ENCODE measurements at regions not wholly inside any gene's neighbourhood (a gene's known extent, or its start where the extent isn't known, plus 50 kb on each side); places are given as distances from the start of the nearest gene placed in this dataset.

DNA sequence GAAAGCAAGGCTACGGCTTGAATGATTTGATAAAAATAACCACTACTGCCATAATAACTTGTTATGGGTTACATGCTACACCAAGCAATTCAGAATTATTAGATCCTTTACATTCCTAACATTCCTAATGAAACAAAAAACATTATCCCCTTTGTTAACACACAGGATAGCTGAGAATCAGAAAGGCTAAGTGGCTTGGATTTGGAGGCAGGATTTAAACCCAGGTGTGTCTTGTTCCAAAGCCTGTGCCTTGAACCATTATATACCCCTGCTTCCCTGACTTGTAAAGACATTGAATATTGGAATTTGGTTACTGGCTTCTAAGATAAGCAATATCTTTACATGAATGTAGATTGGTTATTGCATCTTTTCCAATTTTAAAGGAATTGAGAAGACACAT is 417.1 kb upstream of the GOLIM4 start:
- DNase-seq (ENCODE audit: low spot score), result no peak

DNA sequence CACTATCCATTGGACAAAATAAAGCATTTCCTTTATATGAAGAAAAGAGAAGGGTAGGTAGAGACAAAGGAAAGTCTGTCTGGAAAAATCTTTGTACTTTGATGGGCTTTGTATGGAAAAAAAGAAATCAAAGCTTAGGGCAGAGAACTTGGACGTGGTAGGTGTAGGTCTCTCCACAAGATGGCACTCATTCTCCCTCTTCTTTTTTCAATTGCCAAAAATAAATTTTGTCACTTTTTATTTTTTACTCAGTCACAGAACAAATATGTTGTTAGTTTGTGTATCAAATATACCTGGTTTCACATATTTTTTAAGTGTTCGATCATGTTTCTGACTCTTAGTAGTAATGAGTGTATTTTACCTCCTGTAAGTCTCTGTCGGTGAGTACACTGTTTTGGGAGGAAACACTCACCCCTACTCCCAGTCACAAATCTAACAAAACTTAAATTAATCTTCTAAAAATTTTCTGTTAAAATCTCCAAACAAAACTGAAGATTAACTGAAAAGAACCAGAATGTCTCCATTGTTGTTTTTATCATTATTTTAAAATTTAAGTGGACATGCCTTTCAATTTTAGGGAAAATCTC is 415.8 kb upstream of the GOLIM4 start:
- DNase-seq (ENCODE audit: low spot score), result peak; percentile 23

DNA sequence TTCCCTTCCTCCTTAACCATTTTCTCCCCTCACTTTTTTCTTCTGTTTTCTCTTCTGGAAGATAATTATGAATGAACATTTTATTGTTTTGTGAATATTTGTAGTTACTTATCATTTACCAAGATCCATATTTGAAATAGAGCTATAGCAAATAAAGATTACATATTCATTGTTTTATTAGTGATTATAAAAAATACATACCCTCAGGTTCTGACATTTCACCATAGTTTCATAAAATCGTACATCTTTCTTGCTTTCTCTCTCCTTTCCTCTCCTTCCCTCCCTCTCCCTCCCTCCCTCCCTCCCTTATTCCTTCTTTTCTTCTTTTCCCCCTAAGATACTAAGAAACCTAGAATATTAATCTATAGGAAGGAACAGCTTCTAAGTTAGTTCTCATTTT is 410.9 kb upstream of the GOLIM4 start:
- DNase-seq (ENCODE audit: low spot score), result no peak

DNA sequence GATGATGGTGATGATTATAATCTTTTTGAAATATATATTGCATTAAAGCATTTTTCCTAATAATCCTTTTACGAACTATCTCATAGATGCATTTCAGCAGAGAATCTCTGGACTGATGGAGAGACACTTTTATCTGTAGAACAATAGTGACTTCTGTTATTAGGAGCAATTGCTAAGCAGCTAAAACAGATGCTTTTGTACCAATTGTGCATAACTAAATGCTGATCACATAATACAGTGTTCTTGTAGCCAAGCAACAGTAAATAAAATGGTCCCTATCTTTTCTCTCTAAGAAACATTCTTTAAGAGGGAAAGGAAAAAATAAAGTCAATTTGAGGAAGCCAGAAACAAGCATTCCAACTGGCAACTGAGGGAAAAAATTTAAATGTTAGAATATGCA is 405.8 kb upstream of the GOLIM4 start:
- DNase-seq (ENCODE audit: low spot score), result no peak

DNA sequence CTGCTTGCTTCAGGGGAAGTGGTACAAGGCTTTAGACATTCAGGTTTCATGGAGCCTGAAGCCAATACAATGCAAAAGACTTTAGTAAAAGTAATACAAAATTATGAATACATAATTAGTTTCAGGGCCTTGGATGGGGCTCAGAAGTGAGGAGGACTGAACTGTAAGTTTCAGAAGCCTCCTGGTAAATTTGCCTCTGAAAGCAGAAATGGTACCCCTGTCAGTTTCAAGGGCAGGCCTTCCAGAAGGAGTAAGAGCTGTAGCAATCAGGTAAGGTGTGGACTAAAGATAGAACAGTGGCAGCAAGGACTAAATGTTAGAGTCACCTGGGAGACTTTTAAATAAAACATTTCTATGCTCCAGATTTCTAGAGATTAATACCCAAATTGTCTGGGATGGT is 402.5 kb upstream of the GOLIM4 start:
- no peak for DNase-seq (ENCODE audit: low spot score)

DNA sequence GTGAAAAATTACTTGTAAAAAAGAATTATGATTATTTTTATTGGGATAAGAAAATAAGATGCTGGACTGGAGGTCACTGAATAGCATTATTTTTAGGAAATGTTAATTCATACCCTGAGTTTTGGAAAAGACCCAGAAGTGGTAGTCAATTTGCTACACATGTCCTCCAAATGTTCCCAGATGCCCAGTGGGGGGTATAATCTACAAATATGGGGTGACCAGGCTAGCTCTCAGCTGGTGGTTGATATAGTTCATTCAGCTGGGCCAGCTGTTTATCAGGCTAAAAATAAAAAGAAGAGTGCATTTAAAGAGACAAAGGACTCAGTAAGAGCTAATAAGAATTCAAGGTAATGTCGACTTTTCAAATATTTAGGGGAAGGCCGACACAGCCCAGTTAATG is 402.0 kb upstream of the GOLIM4 start:
- DNase-seq (ENCODE audit: low spot score), result no peak

DNA sequence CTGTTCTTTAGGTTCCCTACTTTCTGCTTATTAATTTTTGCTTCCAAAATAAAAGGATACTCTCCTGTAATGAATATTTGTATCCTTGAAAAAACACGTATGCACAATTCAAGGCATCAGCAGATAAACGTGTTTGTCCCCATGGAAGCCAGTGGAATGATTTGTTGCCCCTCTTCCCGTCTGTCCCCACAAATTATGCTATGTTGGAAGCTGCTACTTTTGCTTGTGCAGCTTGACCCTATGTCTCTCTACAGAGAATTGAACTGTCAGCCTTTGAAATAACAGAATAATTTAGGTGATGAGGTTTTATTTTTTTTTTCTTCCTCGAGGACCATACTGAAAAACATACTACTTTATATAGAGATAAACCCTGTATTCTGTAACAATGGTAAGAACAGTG is 401.5 kb upstream of the GOLIM4 start:
- DNase-seq (ENCODE audit: low spot score), result no peak

DNA sequence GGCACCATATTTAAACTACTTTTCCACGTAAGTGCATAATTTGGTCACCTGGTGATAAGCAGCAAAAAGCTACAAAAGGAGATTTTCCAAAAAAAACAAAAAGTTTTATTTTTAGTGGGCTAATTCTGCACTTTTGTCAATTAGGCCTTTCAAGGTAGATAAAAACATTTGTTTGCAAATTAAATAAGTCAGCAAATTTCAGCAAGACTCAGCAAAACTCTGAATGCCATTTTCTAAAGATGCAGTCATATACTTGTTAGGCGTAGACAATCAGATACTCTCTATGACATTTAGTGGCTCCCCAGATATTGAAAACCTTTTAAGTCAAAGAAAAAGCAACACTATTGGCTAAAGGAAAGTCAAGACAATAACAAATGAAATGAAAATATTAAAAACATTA is 400.2 kb upstream of the GOLIM4 start:
- no peak for DNase-seq (ENCODE audit: low spot score)

DNA sequence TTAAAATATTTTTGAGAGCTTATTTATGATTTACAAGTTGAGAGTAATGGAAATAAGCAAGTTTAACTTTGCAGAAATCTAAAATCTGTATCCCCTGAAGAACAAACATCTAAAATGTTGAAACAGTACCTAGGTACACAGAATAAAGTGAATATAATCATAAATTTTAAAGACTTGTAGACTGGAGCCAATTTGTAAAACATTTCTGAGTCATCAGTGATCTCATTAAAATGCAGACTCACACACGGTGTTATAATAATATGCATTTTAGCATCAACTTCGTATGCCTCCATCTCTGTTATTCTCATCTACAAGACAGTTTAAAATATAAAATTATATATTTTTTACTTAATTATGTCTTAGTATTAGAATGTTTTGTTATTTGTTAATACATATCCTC is 399.5 kb upstream of the GOLIM4 start:
- no peak for DNase-seq (ENCODE audit: low spot score)

DNA sequence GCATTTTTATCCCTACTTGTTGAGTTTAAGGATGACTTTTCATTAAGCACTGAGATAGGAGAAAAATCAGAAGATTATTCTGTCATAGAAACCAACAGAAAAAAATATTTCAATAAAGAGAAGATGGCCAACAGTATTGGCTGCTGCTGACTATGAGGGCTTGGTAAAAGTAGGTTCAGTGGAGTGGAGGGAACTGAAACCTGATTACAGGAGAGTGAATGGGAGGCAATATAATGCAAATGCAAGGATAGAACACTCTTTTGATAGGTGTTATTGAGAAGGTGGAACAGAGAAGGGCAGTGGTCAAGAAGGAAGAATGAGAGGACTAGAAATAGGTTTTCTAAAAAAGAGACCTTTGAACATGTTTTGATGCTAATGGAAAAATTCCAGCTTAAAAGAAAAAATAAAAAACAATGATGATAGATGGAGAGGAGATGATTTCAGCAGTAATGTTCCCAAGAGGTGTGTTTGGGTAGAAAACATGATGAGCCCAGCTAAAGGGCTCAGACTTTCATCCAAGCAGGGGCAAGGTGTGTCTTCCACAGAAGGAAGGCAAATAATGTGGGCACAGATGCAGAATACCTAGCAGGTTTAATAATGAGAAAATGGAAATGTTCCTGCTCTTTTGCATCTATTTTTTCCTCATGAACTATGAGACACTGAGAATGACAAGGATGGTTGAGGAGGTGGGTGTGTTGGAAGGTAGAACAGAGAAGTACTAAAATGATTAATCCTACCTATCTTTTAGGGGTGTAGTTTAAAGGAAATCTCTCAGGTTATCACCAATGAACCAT is 397.9 kb upstream of the GOLIM4 start:
- DNase-seq (ENCODE audit: low spot score), result no peak

DNA sequence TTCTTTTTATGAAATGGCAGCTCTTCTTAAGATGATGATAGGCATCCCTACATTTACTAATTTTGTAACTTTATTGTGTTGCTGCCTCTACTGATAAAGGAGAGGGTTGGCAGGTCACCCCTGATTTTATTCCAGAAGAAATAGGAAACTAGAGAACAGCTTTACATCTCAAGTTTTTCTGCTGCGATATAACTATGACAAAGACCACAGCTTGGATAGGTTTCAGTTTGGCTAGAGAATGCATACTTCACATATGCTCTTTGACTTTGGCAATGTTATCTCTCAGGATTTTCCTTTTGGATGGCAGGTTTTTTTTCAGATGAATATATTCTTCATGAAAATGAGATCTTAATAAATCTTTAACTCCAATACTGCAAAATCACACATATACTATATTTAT is 395.3 kb upstream of the GOLIM4 start:
- no peak for DNase-seq (ENCODE audit: low spot score)

DNA sequence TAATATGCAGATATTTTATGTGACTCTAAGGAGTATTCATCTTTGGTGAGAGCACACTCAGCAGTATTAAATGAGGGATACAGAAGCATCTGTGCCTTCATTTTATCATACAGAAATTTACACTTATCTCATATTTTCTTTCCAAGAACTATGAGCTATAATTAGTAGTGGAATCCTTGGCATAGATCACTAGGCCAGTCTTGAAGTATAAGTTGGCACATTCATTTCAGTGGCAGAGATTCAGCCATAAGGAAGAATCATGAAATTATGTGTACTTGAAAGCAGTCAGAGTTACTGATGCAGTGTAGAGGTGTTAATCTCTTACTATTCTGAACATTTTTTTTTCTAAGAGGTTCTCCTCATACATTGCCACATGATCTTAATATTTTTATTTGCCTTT is 393.6 kb upstream of the GOLIM4 start:
- DNase-seq (ENCODE audit: low spot score), result no peak

DNA sequence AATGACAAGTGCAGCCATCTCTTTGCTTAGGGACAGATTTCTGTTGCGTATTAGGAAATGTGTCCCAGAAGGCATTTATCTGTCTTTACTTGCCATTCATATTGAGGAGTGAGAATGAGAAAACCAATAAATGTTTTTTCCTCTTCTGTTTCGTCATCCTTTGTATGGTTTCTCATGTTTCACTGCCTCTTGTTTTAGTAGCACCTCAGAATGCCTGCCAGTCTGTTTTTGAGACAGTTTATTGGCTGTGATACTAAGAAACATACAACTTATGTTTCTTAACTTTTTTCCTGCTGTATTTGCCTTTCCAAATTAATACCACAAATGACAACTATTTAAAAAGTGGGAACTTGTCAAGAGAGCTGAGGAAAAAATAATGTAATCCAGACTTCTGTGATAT is 390.2 kb upstream of the GOLIM4 start:
- no peak for DNase-seq (ENCODE audit: low spot score)

DNA sequence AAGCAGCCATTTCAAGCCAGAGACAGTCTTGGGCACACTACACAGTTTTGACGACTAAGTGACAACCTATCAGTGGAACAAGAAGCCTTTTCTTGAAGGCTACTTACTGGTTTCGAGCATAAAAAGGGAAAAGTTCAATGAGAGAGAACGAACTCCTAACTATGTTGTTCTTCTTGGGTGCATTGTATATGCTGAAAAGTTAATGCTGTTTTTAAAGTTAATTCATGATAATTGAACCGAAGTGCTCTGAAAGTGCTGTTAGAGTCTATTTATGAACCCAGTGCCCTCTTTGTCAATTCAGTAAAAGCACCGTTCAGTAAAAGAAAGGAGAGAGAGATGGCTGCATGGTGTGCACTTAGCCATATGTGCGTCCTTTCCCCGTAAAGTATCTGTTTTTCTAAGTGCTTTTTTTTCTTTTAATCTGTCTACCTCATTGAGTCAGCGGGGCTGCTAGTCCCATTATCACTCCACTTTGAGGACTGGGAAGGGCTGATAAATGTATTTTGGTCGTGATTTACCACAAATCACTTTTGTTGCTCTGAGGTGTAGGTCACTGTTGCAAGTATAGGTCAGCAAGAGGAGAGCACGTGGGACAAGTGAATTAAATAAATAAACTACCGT is 380.7 kb upstream of the GOLIM4 start:
- DNase-seq (ENCODE audit: low spot score), result no peak

DNA sequence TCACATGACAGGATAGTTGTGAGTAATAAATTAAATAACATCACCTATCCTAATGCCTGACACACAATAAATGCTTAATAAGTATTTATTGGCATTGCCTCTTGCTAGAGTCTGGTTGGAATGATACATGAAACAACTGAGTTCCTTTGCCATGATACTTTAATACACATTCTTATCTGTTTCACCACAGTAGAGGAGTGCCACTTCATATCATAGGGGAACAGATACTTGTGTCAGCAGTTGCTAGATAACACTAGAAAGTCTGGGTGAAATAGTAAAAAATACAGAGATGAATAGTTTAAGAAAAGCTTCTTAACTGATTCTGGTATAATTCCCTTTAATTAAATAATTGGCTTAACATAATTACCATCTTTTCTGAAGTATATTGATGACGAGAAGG is 380.0 kb upstream of the GOLIM4 start:
- DNase-seq (ENCODE audit: low spot score), result no peak

DNA sequence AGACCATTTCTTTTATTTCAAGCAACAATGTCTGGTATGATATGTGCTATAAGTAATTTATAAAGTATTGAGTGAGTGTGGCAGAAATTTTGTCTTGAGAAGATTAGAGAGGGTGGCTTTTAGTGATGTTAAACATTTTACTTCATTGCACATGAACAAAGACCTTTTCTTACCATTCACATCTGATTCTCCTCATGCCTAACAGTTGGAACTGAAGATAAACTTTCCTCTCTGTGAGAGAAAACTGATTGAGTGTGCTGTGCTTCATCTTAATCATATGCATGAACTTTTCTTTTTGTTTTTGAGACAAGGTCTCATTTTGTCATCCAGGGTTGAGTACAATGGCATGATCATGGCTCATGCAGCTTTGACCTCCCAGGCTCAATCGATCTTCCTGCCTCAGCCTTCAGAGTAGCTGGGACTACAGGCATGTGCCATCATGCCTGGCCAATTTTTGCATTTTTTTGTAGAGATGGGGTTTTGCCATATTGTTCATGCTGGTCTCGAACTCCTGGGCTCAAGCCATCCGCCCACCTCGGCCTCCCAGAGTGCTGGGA is 377.7 kb upstream of the GOLIM4 start:
- no peak for DNase-seq (ENCODE audit: low spot score)

DNA sequence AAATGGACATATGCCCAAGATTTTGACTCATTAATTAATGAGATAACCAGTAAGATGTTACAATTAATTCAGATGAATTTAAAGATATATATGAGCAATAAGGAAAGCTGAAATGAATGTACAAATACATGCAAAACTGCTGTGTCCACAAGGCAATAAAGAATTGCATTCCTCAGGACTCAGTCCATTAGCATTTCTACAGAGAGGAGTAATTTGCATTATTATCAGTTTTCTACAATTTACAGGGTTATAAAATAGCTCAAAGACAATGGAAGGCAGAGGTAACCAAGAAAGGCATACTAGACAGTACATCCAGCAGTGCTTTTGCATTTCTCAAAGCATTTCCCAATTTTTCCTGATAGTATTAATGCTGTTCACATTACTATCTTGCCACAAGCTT is 377.1 kb upstream of the GOLIM4 start:
- DNase-seq (ENCODE audit: low spot score), result no peak

DNA sequence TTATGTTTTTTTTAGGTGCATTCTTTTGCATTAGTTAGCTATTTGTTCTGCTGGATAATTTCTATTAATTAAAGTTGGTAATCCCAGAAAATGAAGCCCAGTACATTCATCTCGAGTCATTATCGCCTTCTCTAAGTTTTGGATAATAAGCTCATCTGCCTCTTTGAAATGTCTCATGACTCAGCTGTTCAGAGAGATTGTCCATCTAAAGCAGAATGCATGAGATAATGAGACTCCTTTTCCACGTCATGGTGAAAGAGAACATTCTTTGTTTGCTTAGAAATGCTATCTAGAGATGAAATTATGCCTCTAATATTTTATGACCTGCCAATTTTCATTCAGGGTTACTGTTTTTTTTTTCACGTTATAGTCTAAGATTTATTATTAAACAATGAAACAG is 374.7 kb upstream of the GOLIM4 start:
- DNase-seq (ENCODE audit: low spot score), result no peak

DNA sequence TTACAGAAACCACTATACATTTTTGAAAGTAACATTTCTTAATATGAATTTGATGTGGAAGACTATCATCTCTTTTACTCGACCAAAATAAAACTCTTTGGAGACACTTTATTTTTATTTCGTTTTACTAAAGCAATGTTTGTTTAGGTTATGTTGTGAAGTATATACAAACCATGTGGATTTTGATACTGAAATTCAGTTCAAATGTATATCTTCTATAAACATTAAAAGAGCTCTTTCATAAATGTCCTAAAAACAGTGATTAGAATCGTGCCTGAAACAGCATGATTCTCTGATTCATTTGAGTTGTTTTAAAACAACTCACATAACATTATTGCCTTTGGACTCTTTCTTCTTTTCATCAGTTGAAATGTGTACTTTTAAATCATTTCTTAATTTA is 373.7 kb upstream of the GOLIM4 start:
- no peak for DNase-seq (ENCODE audit: low spot score)

DNA sequence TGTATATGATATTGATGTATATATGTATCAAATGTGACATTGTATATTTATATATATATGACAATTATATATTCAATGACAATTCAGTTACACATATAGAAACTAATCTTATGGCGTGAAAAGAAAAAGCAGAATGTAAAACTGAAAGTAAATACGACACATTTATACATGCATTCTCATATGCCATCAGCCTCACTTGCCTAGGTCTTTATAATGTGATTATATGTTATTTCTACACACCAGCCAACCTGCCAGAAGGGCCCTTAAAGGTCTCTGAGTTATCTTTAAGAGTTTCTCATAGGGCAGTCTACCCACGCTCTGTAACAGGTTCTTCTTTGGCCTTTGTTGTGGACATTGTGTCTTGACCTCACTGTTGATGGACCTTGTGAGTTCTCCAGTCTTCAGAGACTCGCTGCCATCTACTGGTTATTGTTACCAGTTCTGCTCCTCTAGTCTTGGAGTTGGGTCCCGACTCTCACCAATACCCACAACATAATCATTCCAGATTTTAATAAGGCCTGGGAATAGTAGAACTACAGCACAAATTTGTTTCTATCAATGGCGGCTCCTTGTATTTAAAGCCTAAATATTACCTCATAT is 371.5 kb upstream of the GOLIM4 start:
- DNase-seq (ENCODE audit: low spot score), result peak; percentile 48

DNA sequence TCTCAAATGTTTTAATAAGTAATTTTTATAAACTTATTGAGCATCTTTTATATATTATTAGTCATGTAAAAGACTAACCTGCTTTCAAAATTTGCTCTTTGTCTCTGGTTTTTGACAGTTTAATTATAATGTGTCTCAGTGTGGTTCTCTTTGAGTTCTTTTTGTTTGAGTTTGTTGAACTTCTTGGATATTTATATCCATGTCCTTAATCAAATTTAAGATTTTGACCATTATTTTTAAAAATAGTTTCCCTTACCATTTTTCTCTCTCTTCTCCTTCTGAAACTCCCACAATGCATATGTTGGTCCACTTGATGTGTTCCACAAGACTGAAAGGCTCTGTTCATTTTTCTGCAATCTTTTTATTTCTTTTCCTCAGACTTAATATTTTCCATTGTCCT is 366.1 kb upstream of the GOLIM4 start:
- no peak for DNase-seq (ENCODE audit: low spot score)

DNA sequence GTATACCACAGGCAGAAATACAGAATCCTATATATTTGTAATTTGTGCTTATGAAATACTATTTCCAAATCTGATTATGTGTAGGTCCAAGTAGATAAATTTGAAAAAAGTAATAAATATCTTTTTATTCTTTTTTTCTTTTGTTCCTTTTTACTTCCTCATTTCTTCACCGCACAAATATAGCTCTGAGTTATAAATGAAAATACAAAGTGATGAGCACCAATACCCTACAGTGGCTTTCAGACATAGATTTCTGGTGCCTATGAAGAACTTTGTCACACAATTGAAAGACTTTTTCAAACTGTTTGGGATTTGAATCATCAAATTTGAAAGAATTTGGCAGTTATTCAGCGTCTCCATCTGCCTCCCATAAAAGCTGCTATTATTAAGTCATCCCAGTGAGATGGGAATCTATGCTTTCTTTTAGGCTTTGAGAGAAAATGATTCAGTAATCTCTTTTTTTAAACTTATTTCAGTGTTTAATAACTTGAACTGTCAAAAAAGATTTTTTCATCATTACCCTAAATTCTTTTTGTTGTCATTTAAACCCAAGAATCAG is 363.6 kb upstream of the GOLIM4 start:
- no peak for DNase-seq (ENCODE audit: low spot score)
